AG04450 (cell line): ENCODE measurements at regions not wholly inside any gene's neighbourhood (a gene's known extent, or its start where the extent isn't known, plus 50 kb on each side); places are given as distances from the start of the nearest gene placed in this dataset.

ENCODE experiments used
- CTCF ChIA-PET: fragments of 300-600, 350-600 bp; formaldehyde crosslinking; extraction: SDS; loops from one replicate; lab custom pipeline; 2022; ENCODE audit warnings: antibody characterized with exemption, inconsistent platforms; lab: Charles Lee
- POLR2A ChIA-PET: fragments of 350-600 bp; formaldehyde crosslinking; extraction: SDS; loops from one replicate; lab custom pipeline; 2021; ENCODE audit warnings: antibody characterized with exemption, inconsistent platforms; lab: Yijun Ruan, JAX
- DNase-seq: peaks from one replicate; pipeline ENCODE4 v3.0.0-alpha.2; 2011; ENCODE audit warnings: low read depth, low spot score
- H3K27ac ChIP-seq: one replicate; pipeline ENCODE4 v1.5.1; 2012; ENCODE audit warnings: low read depth, low read length, control low read depth
- H3K27me3 ChIP-seq: one replicate; pipeline ENCODE4 v1.6.0; 2012; ENCODE audit warnings: low read length; ENCODE audit not compliant: control insufficient read depth, insufficient read depth
- H3K4me3 ChIP-seq: 2 replicates; pipeline ENCODE4 v1.5.1; 2011; ENCODE audit warnings: mild to moderate bottlenecking, low read depth, low read length, control low read depth
- H3K9me3 ChIP-seq: 2 replicates; pipeline ENCODE4 v1.5.1; 2012; ENCODE audit warnings: low read length; ENCODE audit not compliant: control insufficient read depth, insufficient read depth
- CTCF ChIP-seq: IDR thresholded peaks from 2 replicates; pipeline ENCODE4 v1.5.1; 2011; ENCODE audit warnings: low read depth, low read length, control low read depth, inconsistent platforms

- ChIA-PET CTCF (no interaction called here), POLR2A (no interaction called here)
- Histone ChIP-seq H3K9me3 (peaks cover 13% of the 10 kb centered on the region), H3K27ac (no peak overlapping the region), H3K27me3 (no peaks in the 10 kb centered on the region), H3K4me3 (no peak overlapping the region)
- no peak for TF ChIP-seq CTCF
- DNase-seq, result no peak
Observed at GRCh38 chr21:23541571-23541970, 2065.7 kb downstream of the MRPL39 start.

GRCh38 chr21:23534850-23535249, 2072.4 kb downstream of the MRPL39 start:
- no peak for DNase-seq
- ChIA-PET POLR2A (no interaction called here), CTCF (no interaction called here)
- no peaks in the 10 kb centered on the region for H3K27me3 ChIP-seq
- H3K9me3 ChIP-seq, result peaks cover 4% of the 10 kb centered on the region; the same call in 1 of the 2 replicates
- no peak for TF ChIP-seq CTCF
- no peak overlapping the region for H3K4me3 ChIP-seq
- no peak overlapping the region for H3K27ac ChIP-seq

GRCh38 chr21:23531444-23531843, 2075.8 kb downstream of the MRPL39 start:
- ChIA-PET POLR2A (no interaction called here), CTCF (no interaction called here)
- TF ChIP-seq CTCF, result no peak
- no peaks in the 10 kb centered on the region; the same call in 1 of the 2 replicates for H3K9me3 ChIP-seq
- no peaks in the 10 kb centered on the region for H3K27me3 ChIP-seq
- no peak overlapping the region for H3K27ac ChIP-seq
- no peak overlapping the region for H3K4me3 ChIP-seq
- DNase-seq, result no peak

- CTCF ChIA-PET, result no interaction called here
- H3K27ac ChIP-seq, result no peak overlapping the region
Observed at GRCh38 chr21:23524685-23525084, 2082.6 kb downstream of the MRPL39 start.

GRCh38 chr21:23522751-23523150, 2084.5 kb downstream of the MRPL39 start:
- no peak for DNase-seq
- Histone ChIP-seq H3K4me3 (no peak overlapping the region), H3K9me3 (peaks cover 3% of the 10 kb centered on the region), H3K27ac (no peak overlapping the region), H3K27me3 (no peaks in the 10 kb centered on the region)
- TF ChIP-seq CTCF, result no peak
- ChIA-PET CTCF (no interaction called here), POLR2A (no interaction called here)

More at GRCh38 chr21:23524685-23525084, 2082.6 kb downstream of the MRPL39 start:
- Histone ChIP-seq H3K4me3 (no peak overlapping the region), H3K27me3 (no peaks in the 10 kb centered on the region), H3K9me3 (peaks cover 3% of the 10 kb centered on the region)
- POLR2A ChIA-PET, result no interaction called here
- TF ChIP-seq CTCF, result no peak
- no peak for DNase-seq
